ENCODE measurements at regions not wholly inside any gene's neighbourhood (a gene's known extent, or its start where the extent isn't known, plus 50 kb on each side); places are given as distances from the start of the nearest gene placed in this dataset.

- DNase-seq (no peak), ATAC-seq (ENCODE audit: low FRiP score) (no peak)
- Histone ChIP-seq H3K36me3 (ENCODE audit: control insufficient read depth in 1 of 2, insufficient read depth in 2 of 2, low read length in 1 of 2) (no peaks in the 10 kb centered on the region), H3K9me3 (ENCODE audit: control insufficient read depth, low read length) (no peaks in the 10 kb centered on the region), H3K4me1 (ENCODE audit: control insufficient read depth in 1 of 2, insufficient read depth in 2 of 2, low read length in 2 of 2) (no peaks in the 10 kb centered on the region), H3K27ac (ENCODE audit: low read depth in 1 of 2, low read length in 2 of 2) (no peak overlapping the region), H3K4me3 (ENCODE audit: low read length in 2 of 2) (no peak overlapping the region), H3K27me3 (ENCODE audit: control insufficient read depth in 1 of 2, insufficient read depth in 2 of 2, low read length in 1 of 2) (no peaks in the 10 kb centered on the region)
- intact Hi-C loops (cut with DNase I): no loop called here
Observed at GRCh38 chr2:195606179-195606578, 50.8 kb upstream of the SLC39A10 start.

- WGBS, 2 donors: 91% methylated on average over 5 of the region's 5 CpGs
- Histone ChIP-seq H3K4me3 (ENCODE audit: low read length in 2 of 2) (no peak overlapping the region), H3K27ac (ENCODE audit: low read depth in 1 of 2, low read length in 2 of 2) (no peak overlapping the region)
Observed at GRCh38 chr2:195604706-195605105, 52.3 kb upstream of the SLC39A10 start.

GRCh38 chr2:195603998-195604397, 53.0 kb upstream of the SLC39A10 start:
- WGBS, 2 donors: 86 to 87% methylated on average over 4 of the region's 4 CpGs
- DNase-seq (no peak), ATAC-seq (ENCODE audit: low FRiP score) (no peak)
- Histone ChIP-seq H3K27me3 (ENCODE audit: control insufficient read depth in 1 of 2, insufficient read depth in 2 of 2, low read length in 1 of 2) (no peaks in the 10 kb centered on the region), H3K9me3 (ENCODE audit: control insufficient read depth, low read length) (no peaks in the 10 kb centered on the region), H3K36me3 (ENCODE audit: control insufficient read depth in 1 of 2, insufficient read depth in 2 of 2, low read length in 1 of 2) (no peaks in the 10 kb centered on the region), H3K4me1 (ENCODE audit: control insufficient read depth in 1 of 2, insufficient read depth in 2 of 2, low read length in 2 of 2) (no peaks in the 10 kb centered on the region), H3K4me3 (ENCODE audit: low read length in 2 of 2) (no peak overlapping the region), H3K27ac (ENCODE audit: low read depth in 1 of 2, low read length in 2 of 2) (no peak overlapping the region)
- intact Hi-C loops (cut with DNase I): no loop called here

More at GRCh38 chr2:195604706-195605105, 52.3 kb upstream of the SLC39A10 start:
- no peaks in the 10 kb centered on the region for H3K36me3 ChIP-seq (ENCODE audit: control insufficient read depth in 1 of 2, insufficient read depth in 2 of 2, low read length in 1 of 2)
- no peak for ATAC-seq (ENCODE audit: low FRiP score)
- no peaks in the 10 kb centered on the region for H3K27me3 ChIP-seq (ENCODE audit: control insufficient read depth in 1 of 2, insufficient read depth in 2 of 2, low read length in 1 of 2)
- no peak for DNase-seq
- no peaks in the 10 kb centered on the region for H3K9me3 ChIP-seq (ENCODE audit: control insufficient read depth, low read length)
- H3K4me1 ChIP-seq (ENCODE audit: control insufficient read depth in 1 of 2, insufficient read depth in 2 of 2, low read length in 2 of 2): no peaks in the 10 kb centered on the region
- intact Hi-C loops (cut with DNase I): no loop called here

- no peaks in the 10 kb centered on the region for H3K4me1 ChIP-seq (ENCODE audit: control insufficient read depth in 1 of 2, insufficient read depth in 2 of 2, low read length in 2 of 2)
- ATAC-seq (ENCODE audit: low FRiP score) (no peak), DNase-seq (no peak)
- H3K4me3 ChIP-seq (ENCODE audit: low read length in 2 of 2): no peak overlapping the region
- no peaks in the 10 kb centered on the region for H3K27me3 ChIP-seq (ENCODE audit: control insufficient read depth in 1 of 2, insufficient read depth in 2 of 2, low read length in 1 of 2)
- no peak overlapping the region for H3K27ac ChIP-seq (ENCODE audit: low read depth in 1 of 2, low read length in 2 of 2)
- H3K9me3 ChIP-seq (ENCODE audit: control insufficient read depth, low read length): no peaks in the 10 kb centered on the region
- H3K36me3 ChIP-seq (ENCODE audit: control insufficient read depth in 1 of 2, insufficient read depth in 2 of 2, low read length in 1 of 2): no peaks in the 10 kb centered on the region
- intact Hi-C loops (cut with DNase I): no loop called here
- WGBS, 2 donors: 81 to 90% methylated on average over 4 of the region's 4 CpGs
Observed at GRCh38 chr2:195603408-195603807, 53.6 kb upstream of the SLC39A10 start.

GRCh38 chr2:195602687-195603086, 54.3 kb upstream of the SLC39A10 start:
- intact Hi-C loops (cut with DNase I): no loop called here
- H3K27ac ChIP-seq (ENCODE audit: low read depth in 1 of 2, low read length in 2 of 2): no peak overlapping the region

GRCh38 chr2:195601361-195601760, 55.7 kb upstream of the SLC39A10 start:
- intact Hi-C loops (cut with DNase I): no loop called here
- ATAC-seq (ENCODE audit: low FRiP score) (no peak), DNase-seq (no peak)
- H3K27me3 ChIP-seq (ENCODE audit: control insufficient read depth in 1 of 2, insufficient read depth in 2 of 2, low read length in 1 of 2): no peaks in the 10 kb centered on the region
- H3K36me3 ChIP-seq (ENCODE audit: control insufficient read depth in 1 of 2, insufficient read depth in 2 of 2, low read length in 1 of 2): no peaks in the 10 kb centered on the region
- no peak overlapping the region for H3K27ac ChIP-seq (ENCODE audit: low read depth in 1 of 2, low read length in 2 of 2)
- H3K4me3 ChIP-seq (ENCODE audit: low read length in 2 of 2): no peak overlapping the region
- no peaks in the 10 kb centered on the region for H3K9me3 ChIP-seq (ENCODE audit: control insufficient read depth, low read length)
- H3K4me1 ChIP-seq (ENCODE audit: control insufficient read depth in 1 of 2, insufficient read depth in 2 of 2, low read length in 2 of 2): no peaks in the 10 kb centered on the region
- WGBS, 2 donors: 59 to 60% methylated on average over 6 of the region's 6 CpGs

More at GRCh38 chr2:195602687-195603086, 54.3 kb upstream of the SLC39A10 start:
- 81 to 91% methylated on average over 7 of the region's 7 CpGs for WGBS, 2 donors
- DNase-seq (no peak), ATAC-seq (ENCODE audit: low FRiP score) (no peak)
- Histone ChIP-seq H3K4me1 (ENCODE audit: control insufficient read depth in 1 of 2, insufficient read depth in 2 of 2, low read length in 2 of 2) (no peaks in the 10 kb centered on the region), H3K4me3 (ENCODE audit: low read length in 2 of 2) (no peak overlapping the region), H3K9me3 (ENCODE audit: control insufficient read depth, low read length) (no peaks in the 10 kb centered on the region), H3K36me3 (ENCODE audit: control insufficient read depth in 1 of 2, insufficient read depth in 2 of 2, low read length in 1 of 2) (no peaks in the 10 kb centered on the region), H3K27me3 (ENCODE audit: control insufficient read depth in 1 of 2, insufficient read depth in 2 of 2, low read length in 1 of 2) (no peaks in the 10 kb centered on the region)

GRCh38 chr2:195600778-195601177, 56.2 kb upstream of the SLC39A10 start:
- intact Hi-C loops (cut with DNase I): no loop called here
- Histone ChIP-seq H3K27ac (ENCODE audit: low read depth in 1 of 2, low read length in 2 of 2) (no peak overlapping the region), H3K27me3 (ENCODE audit: control insufficient read depth in 1 of 2, insufficient read depth in 2 of 2, low read length in 1 of 2) (no peaks in the 10 kb centered on the region), H3K36me3 (ENCODE audit: control insufficient read depth in 1 of 2, insufficient read depth in 2 of 2, low read length in 1 of 2) (no peaks in the 10 kb centered on the region), H3K4me1 (ENCODE audit: control insufficient read depth in 1 of 2, insufficient read depth in 2 of 2, low read length in 2 of 2) (no peaks in the 10 kb centered on the region), H3K9me3 (ENCODE audit: control insufficient read depth, low read length) (no peaks in the 10 kb centered on the region), H3K4me3 (ENCODE audit: low read length in 2 of 2) (no peak overlapping the region)
- no peak for DNase-seq
- no peak for ATAC-seq (ENCODE audit: low FRiP score)

GRCh38 chr2:195596840-195597239, 60.2 kb upstream of the SLC39A10 start:
- no peak for DNase-seq
- H3K4me1 ChIP-seq (ENCODE audit: control insufficient read depth in 1 of 2, insufficient read depth in 2 of 2, low read length in 2 of 2): no peaks in the 10 kb centered on the region
- no peaks in the 10 kb centered on the region for H3K36me3 ChIP-seq (ENCODE audit: control insufficient read depth in 1 of 2, insufficient read depth in 2 of 2, low read length in 1 of 2)
- intact Hi-C loops (cut with DNase I): no loop called here
- no peak overlapping the region for H3K4me3 ChIP-seq (ENCODE audit: low read length in 2 of 2)
- no peak overlapping the region for H3K27ac ChIP-seq (ENCODE audit: low read depth in 1 of 2, low read length in 2 of 2)
- no peaks in the 10 kb centered on the region for H3K9me3 ChIP-seq (ENCODE audit: control insufficient read depth, low read length)
- H3K27me3 ChIP-seq (ENCODE audit: control insufficient read depth in 1 of 2, insufficient read depth in 2 of 2, low read length in 1 of 2): no peaks in the 10 kb centered on the region
- no peak for ATAC-seq (ENCODE audit: low FRiP score)
- WGBS, 2 donors: 90 to 92% methylated on average over 3 of the region's 3 CpGs

GRCh38 chr2:195595825-195596224, 61.2 kb upstream of the SLC39A10 start:
- ATAC-seq (ENCODE audit: low FRiP score): no peak
- intact Hi-C loops (cut with DNase I): no loop called here
- 92% methylated on average over 6 of the region's 6 CpGs for WGBS, 2 donors

More at GRCh38 chr2:195595825-195596224, 61.2 kb upstream of the SLC39A10 start:
- no peak overlapping the region for H3K27ac ChIP-seq (ENCODE audit: low read depth in 1 of 2, low read length in 2 of 2)
- H3K27me3 ChIP-seq (ENCODE audit: control insufficient read depth in 1 of 2, insufficient read depth in 2 of 2, low read length in 1 of 2): no peaks in the 10 kb centered on the region
- H3K4me3 ChIP-seq (ENCODE audit: low read length in 2 of 2): no peak overlapping the region
- no peaks in the 10 kb centered on the region for H3K4me1 ChIP-seq (ENCODE audit: control insufficient read depth in 1 of 2, insufficient read depth in 2 of 2, low read length in 2 of 2)
- no peaks in the 10 kb centered on the region for H3K9me3 ChIP-seq (ENCODE audit: control insufficient read depth, low read length)
- H3K36me3 ChIP-seq (ENCODE audit: control insufficient read depth in 1 of 2, insufficient read depth in 2 of 2, low read length in 1 of 2): no peaks in the 10 kb centered on the region
- DNase-seq: no peak

Data from aorta (tissue), 5 donors.